Right lobe of liver (tissue), 4 donors: ENCODE measurements at regions not wholly inside any gene's neighbourhood (a gene's known extent, or its start where the extent isn't known, plus 50 kb on each side); places are given as distances from the start of the nearest gene placed in this dataset.

Experiments
- CTCF ChIP-seq, 4 donors: fragments of 200-600 bp in 3 of 4; fragments of 450-650 bp in 1 of 4; IDR thresholded peaks; one replicate each; pipeline versions ENCODE4 v1.5.1 to v1.8.0; 2016 to 2022; ENCODE audit warnings: antibody characterized with exemption in 4 of 4, mild to moderate bottlenecking in 2 of 4
- POLR2A ChIP-seq: fragments of 450-650 bp; IDR thresholded peaks from one replicate; pipeline ENCODE4 v1.6.1; 2017; ENCODE audit warnings: antibody characterized with exemption, mild to moderate bottlenecking
- donor health status: DM: no; HTN: no; CAD: no.
- donor health status: DM: no; HTN: no; CAD: no.
- donor health status: DM: no; HTN: yes; CAD: no.

- TF ChIP-seq CTCF (IDR thresholded peaks at IDR 0.05) (no peak), POLR2A (no peak)
Measured at GRCh38 chr14:51442513-51443175, 202.6 kb downstream of the TMX1 start.
